H1 (cell line): ENCODE measurements at regions not wholly inside any gene's neighbourhood (a gene's known extent, or its start where the extent isn't known, plus 50 kb on each side); places are given as distances from the start of the nearest gene placed in this dataset.

ENCODE experiments used
- CBX5 ChIP-seq: fragments of 300-800, 300-1000 bp; sonication (generic); IDR thresholded peaks from 2 replicates; pipeline ENCODE4 v1.7.1; 2016; ENCODE audit warnings: antibody characterized with exemption, low read length, low read depth
- CTCF ChIP-seq, 3 experiments: IDR thresholded peaks; 1 replicate in 2 of 3; 2 replicates in 1 of 3; pipeline versions ENCODE4 v1.5.1 to v1.6.1; 2011; ENCODE audit warnings: low read length in 3 of 3, mild to moderate bottlenecking in 3 of 3, inconsistent platforms in 2 of 3, low read depth in 1 of 3, moderate library complexity in 1 of 3; ENCODE audit not compliant: insufficient read depth in 1 of 3; ENCODE audit errors: control extremely low read depth in 1 of 3
- EGR1 ChIP-seq: IDR thresholded peaks from 2 replicates; pipeline ENCODE4 v1.6.1; 2011; ENCODE audit warnings: low read depth, low read length, borderline replicate concordance
- EP300 ChIP-seq, 2 experiments: IDR thresholded peaks; 1 replicate in 1 of 2; 2 replicates in 1 of 2; pipeline ENCODE4 v1.6.1; 2011 to 2012; ENCODE audit warnings: low read depth in 2 of 2, low read length in 2 of 2, mild to moderate bottlenecking in 2 of 2, borderline replicate concordance in 1 of 2, inconsistent platforms in 1 of 2, moderate library complexity in 1 of 2
- EZH2 ChIP-seq: fragments of 200-600 bp; sonication (generic); IDR thresholded peaks from 2 replicates; pipeline ENCODE4 v1.7.1; 2012; ENCODE audit warnings: low read depth, mild to moderate bottlenecking, moderate library complexity, low read length, inconsistent platforms; ENCODE audit not compliant: severe bottlenecking
- GTF2F1 ChIP-seq: IDR thresholded peaks from 2 replicates; pipeline ENCODE4 v1.6.1; 2012; ENCODE audit warnings: low read depth, low read length, improper control_type of control experiment, borderline replicate concordance
- KDM5A ChIP-seq: fragments of 200-600 bp; IDR thresholded peaks from 2 replicates; pipeline ENCODE4 v1.7.1; 2012; ENCODE audit warnings: mild to moderate bottlenecking, low read length, inconsistent platforms, mixed read lengths
- POLR2A ChIP-seq, 2 experiments: IDR thresholded peaks; 1 replicate in 1 of 2; 2 replicates in 1 of 2; pipeline ENCODE4 v1.6.1; 2011; ENCODE audit warnings: low read depth in 2 of 2, low read length in 2 of 2, mild to moderate bottlenecking in 2 of 2; ENCODE audit errors: control extremely low read depth in 1 of 2
- POLR2AphosphoS5 ChIP-seq: IDR thresholded peaks from 2 replicates; pipeline ENCODE4 v1.6.1; 2011; ENCODE audit warnings: low read depth, low read length
- USF2 ChIP-seq: IDR thresholded peaks from 2 replicates; pipeline ENCODE4 v1.6.1; 2011; ENCODE audit warnings: low read length, improper control_type of control experiment

- no peak for TF ChIP-seq CTCF (IDR thresholded peaks at IDR 0.05; ENCODE audit: control extremely low read depth in 1 of 3, insufficient read depth in 1 of 3, low read depth in 1 of 3, low read length in 3 of 3)
- no peak for TF ChIP-seq EP300 (IDR thresholded peaks at IDR 0.05; ENCODE audit: borderline replicate concordance in 1 of 2, low read depth in 2 of 2, low read length in 2 of 2)
- no peak for TF ChIP-seq EGR1
- TF ChIP-seq EZH2, result no peak
- no peak for TF ChIP-seq CBX5
- TF ChIP-seq GTF2F1, result no peak
- TF ChIP-seq POLR2A (IDR thresholded peaks at IDR 0.05; ENCODE audit: control extremely low read depth in 1 of 2, low read depth in 2 of 2, low read length in 2 of 2), result no peak
- no peak for TF ChIP-seq POLR2AphosphoS5
- TF ChIP-seq KDM5A, result no peak
- no peak for TF ChIP-seq USF2
These were observed 378.6 kb downstream of the REEP3 start for GRCh38 chr10:63899673-63900300.
